ENCODE measurements at regions not wholly inside any gene's neighbourhood (a gene's known extent, or its start where the extent isn't known, plus 50 kb on each side); places are given as distances from the start of the nearest gene placed in this dataset.
"Not testable (repeated sequence)": the region's sequence is repeated elsewhere in the genome, so short reads cannot be mapped to it uniquely, and the experiment has no call there.

GRCh38 chr6:71007298-71007697 is 50.4 kb upstream of the B3GAT2 start:
- not testable (repeated sequence) for TF ChIP-seq CTCF (IDR thresholded peaks at IDR 0.05; ENCODE audit: borderline replicate concordance, extremely low read depth, low read length, poor library complexity, severe bottlenecking); EZH2 (IDR thresholded peaks at IDR 0.05; ENCODE audit: borderline replicate concordance, low read depth, low read length, severe bottlenecking)

Data from DND-41 (cell line).